OCI-LY1 (cell line): ENCODE measurements at regions not wholly inside any gene's neighbourhood (a gene's known extent, or its start where the extent isn't known, plus 50 kb on each side); places are given as distances from the start of the nearest gene placed in this dataset.

Source experiments
- H2AFZ ChIP-seq: fragments of 200-600 bp; sonication (generic), shearing (Covaris generic); 2 replicates; pipeline ENCODE4 v1.6.0; 2014; ENCODE audit warnings: antibody characterized with exemption, mild to moderate bottlenecking, low read length
- H3F3A ChIP-seq: fragments of 200-600 bp; sonication (generic), shearing (Covaris generic); 2 replicates; pipeline ENCODE4 v1.6.0; 2014; ENCODE audit warnings: mild to moderate bottlenecking, antibody characterized with exemption, low read length, moderate library complexity; ENCODE audit not compliant: insufficient read depth
- H3K27ac ChIP-seq: fragments of 200-600 bp; sonication (generic); 2 replicates; pipeline ENCODE4 v1.5.1; 2014; ENCODE audit warnings: low read length, mixed run types, mild to moderate bottlenecking, low read depth; ENCODE audit not compliant: poor library complexity, severe bottlenecking
- H3K27me3 ChIP-seq: fragments of 200-600 bp; sonication (generic); 2 replicates; pipeline ENCODE4 v1.6.0; 2014; ENCODE audit warnings: antibody characterized with exemption, mild to moderate bottlenecking, low read length, moderate library complexity; ENCODE audit not compliant: insufficient read depth
- H3K36me3 ChIP-seq: fragments of 200-600 bp; sonication (generic); 2 replicates; pipeline ENCODE4 v1.6.1; 2014; ENCODE audit warnings: mild to moderate bottlenecking, antibody characterized with exemption, low read length, moderate library complexity, mixed read lengths; ENCODE audit not compliant: insufficient read depth
- H3K4me1 ChIP-seq: fragments of 200-600 bp; sonication (generic); 2 replicates; pipeline ENCODE4 v1.5.1; 2014; ENCODE audit warnings: mild to moderate bottlenecking, low read length, moderate library complexity; ENCODE audit not compliant: insufficient read depth, severe bottlenecking
- H3K4me2 ChIP-seq: fragments of 200-600 bp; sonication (generic), shearing (Covaris generic); 2 replicates; pipeline ENCODE4 v1.6.1; 2014; ENCODE audit warnings: low read length
- H3K4me3 ChIP-seq: fragments of 200-600 bp; sonication (generic); 2 replicates; pipeline ENCODE4 v1.5.1; 2014; ENCODE audit warnings: low read length, low read depth, mild to moderate bottlenecking, mixed read lengths; ENCODE audit not compliant: poor library complexity, severe bottlenecking
- H3K79me2 ChIP-seq: fragments of 200-600 bp; shearing (Covaris generic); 2 replicates; pipeline ENCODE4 v1.6.1; 2016; ENCODE audit warnings: mixed run types, low read length, mixed read lengths; ENCODE audit not compliant: insufficient read depth
- H3K9ac ChIP-seq: fragments of 200-600 bp; sonication (generic), shearing (Covaris generic); 2 replicates; pipeline ENCODE4 v1.6.1; 2014; ENCODE audit warnings: mild to moderate bottlenecking, low read length, mixed read lengths
- H3K9me2 ChIP-seq: fragments of 200-600 bp; sonication (generic), shearing (Covaris generic); 2 replicates; pipeline ENCODE4 v1.6.1; 2014; ENCODE audit warnings: low read depth, mild to moderate bottlenecking, low read length, mixed read lengths
- H3K9me3 ChIP-seq: fragments of 200-600 bp; shearing (Covaris generic); 2 replicates; pipeline ENCODE4 v1.6.1; 2014; ENCODE audit warnings: low read length, mixed read lengths
- H4K20me1 ChIP-seq: fragments of 200-600 bp; sonication (generic), shearing (Covaris generic); 2 replicates; pipeline ENCODE4 v1.6.0; 2016; ENCODE audit warnings: mild to moderate bottlenecking, low read length; ENCODE audit not compliant: insufficient read depth
- EZH2 ChIP-seq: fragments of 200-600 bp; sonication (generic), shearing (Covaris generic); IDR thresholded peaks from 2 replicates; pipeline ENCODE4 v1.8.0; 2017; ENCODE audit warnings: borderline replicate concordance, mixed run types, mild to moderate bottlenecking, antibody characterized with exemption, low read length, moderate library complexity, mixed read lengths
- TF ChIP-seq, protein P1 (sequence below): fragments of 200-600 bp; sonication (generic), shearing (Covaris generic); IDR thresholded peaks from 2 replicates; pipeline ENCODE4 v1.5.1; 2017; ENCODE audit warnings: mild to moderate bottlenecking, antibody characterized with exemption, low read length, moderate library complexity, mixed read lengths

DNA sequence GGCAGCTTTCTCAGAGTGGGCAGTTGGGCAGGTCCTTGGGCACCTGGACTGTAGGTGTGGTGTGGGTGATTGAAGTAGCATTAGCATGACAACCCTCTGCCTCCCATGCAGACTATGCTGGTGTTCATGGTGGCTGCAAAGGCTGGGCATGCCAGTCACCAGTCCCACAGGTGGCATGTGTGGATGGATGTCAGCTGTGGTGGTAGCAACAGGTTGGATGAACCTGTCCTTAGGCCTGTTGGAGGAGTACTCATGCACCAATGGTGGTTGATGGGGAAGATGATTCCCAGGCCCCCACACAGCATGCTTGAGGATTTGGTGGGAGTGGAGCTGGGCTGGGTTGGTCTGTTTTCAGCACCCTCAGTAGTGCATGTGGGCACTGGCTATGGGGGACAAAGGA is 251.1 kb downstream of the PAX1 start:
- H3K4me3 ChIP-seq = no peak overlapping the region
- H3F3A ChIP-seq = no peaks in the 10 kb centered on the region
- H3K27ac ChIP-seq = no peak overlapping the region
- H3K36me3 ChIP-seq = no peaks in the 10 kb centered on the region
- H3K9me3 ChIP-seq = no peaks in the 10 kb centered on the region
- no peaks in the 10 kb centered on the region for H3K27me3 ChIP-seq
- H3K4me1 ChIP-seq = no peaks in the 10 kb centered on the region
- no peak overlapping the region for H3K9ac ChIP-seq
- H3K4me2 ChIP-seq = no peak overlapping the region
- TF ChIP-seq EZH2 = no peak
- TF ChIP-seq, protein P1, sequence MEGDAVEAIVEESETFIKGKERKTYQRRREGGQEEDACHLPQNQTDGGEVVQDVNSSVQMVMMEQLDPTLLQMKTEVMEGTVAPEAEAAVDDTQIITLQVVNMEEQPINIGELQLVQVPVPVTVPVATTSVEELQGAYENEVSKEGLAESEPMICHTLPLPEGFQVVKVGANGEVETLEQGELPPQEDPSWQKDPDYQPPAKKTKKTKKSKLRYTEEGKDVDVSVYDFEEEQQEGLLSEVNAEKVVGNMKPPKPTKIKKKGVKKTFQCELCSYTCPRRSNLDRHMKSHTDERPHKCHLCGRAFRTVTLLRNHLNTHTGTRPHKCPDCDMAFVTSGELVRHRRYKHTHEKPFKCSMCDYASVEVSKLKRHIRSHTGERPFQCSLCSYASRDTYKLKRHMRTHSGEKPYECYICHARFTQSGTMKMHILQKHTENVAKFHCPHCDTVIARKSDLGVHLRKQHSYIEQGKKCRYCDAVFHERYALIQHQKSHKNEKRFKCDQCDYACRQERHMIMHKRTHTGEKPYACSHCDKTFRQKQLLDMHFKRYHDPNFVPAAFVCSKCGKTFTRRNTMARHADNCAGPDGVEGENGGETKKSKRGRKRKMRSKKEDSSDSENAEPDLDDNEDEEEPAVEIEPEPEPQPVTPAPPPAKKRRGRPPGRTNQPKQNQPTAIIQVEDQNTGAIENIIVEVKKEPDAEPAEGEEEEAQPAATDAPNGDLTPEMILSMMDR = no peak
- no peak overlapping the region for H2AFZ ChIP-seq
- no peaks in the 10 kb centered on the region for H3K9me2 ChIP-seq
- H3K79me2 ChIP-seq = no peaks in the 10 kb centered on the region
- no peaks in the 10 kb centered on the region for H4K20me1 ChIP-seq

DNA sequence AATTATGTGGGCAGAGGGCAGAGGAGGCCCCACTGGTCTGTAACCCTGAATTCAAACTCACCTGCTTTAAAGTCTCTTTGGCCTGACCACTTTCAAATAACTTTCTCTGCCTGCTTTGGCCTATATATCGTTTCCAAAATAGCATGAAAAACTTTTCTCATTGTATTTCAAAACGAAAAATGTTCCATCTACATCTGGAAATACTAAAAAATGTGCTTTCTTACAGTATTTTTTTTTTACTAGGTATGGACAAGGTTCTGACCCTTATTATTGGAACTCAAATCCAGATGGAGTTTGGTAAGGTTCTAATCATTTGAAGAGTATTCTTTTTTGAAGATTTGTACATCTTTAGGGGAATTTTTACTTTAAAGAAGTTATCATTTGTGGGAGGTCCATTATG is 241.9 kb downstream of the PAX1 start:
- H3K79me2 ChIP-seq = no peaks in the 10 kb centered on the region
- H3K9me2 ChIP-seq = no peaks in the 10 kb centered on the region
- no peak overlapping the region for H3K9ac ChIP-seq
- no peaks in the 10 kb centered on the region for H3K4me1 ChIP-seq
- no peaks in the 10 kb centered on the region for H3K36me3 ChIP-seq
- H4K20me1 ChIP-seq = no peaks in the 10 kb centered on the region
- no peak for TF ChIP-seq EZH2
- TF ChIP-seq, protein P1 = no peak
- H3F3A ChIP-seq = no peaks in the 10 kb centered on the region
- no peak overlapping the region for H2AFZ ChIP-seq
- H3K27me3 ChIP-seq = no peaks in the 10 kb centered on the region
- H3K27ac ChIP-seq = no peak overlapping the region
- H3K4me3 ChIP-seq = no peak overlapping the region
- H3K4me2 ChIP-seq = no peak overlapping the region
- H3K9me3 ChIP-seq = no peaks in the 10 kb centered on the region

DNA sequence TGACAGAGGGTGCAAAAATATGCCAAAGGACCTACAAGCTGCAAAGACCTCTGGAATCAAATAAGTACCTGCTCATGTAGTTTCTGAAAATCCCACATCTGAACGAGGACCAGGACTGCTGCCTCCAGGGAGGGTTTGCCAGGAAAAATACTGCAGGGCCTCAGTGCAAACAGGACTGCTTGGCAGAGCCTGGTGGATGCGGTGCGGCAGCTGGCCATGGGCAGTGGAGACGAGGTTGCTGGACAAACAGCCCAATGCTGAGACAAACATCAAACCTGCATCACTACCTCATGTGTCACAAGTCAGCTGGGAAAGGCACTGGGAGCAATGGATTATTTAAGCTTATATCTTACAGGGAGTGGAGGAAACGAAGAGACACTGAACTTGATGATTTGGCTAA is 238.8 kb downstream of the PAX1 start:
- Histone ChIP-seq H4K20me1 (no peaks in the 10 kb centered on the region), H3K36me3 (no peaks in the 10 kb centered on the region), H3F3A (no peaks in the 10 kb centered on the region), H3K4me2 (no peak overlapping the region), H3K79me2 (no peaks in the 10 kb centered on the region), H3K27ac (no peak overlapping the region), H3K9me2 (no peaks in the 10 kb centered on the region), H3K4me1 (no peaks in the 10 kb centered on the region), H3K9ac (no peak overlapping the region), H2AFZ (no peak overlapping the region), H3K4me3 (no peak overlapping the region), H3K27me3 (no peaks in the 10 kb centered on the region), H3K9me3 (no peaks in the 10 kb centered on the region)
- TF ChIP-seq, protein P1 = no peak
